ENCODE measurements at regions not wholly inside any gene's neighbourhood (a gene's known extent, or its start where the extent isn't known, plus 50 kb on each side); places are given as distances from the start of the nearest gene placed in this dataset.

- DNase-seq (ENCODE audit: extremely low read depth, low read depth), result peak; percentile 1
Measured at GRCh38 chr11:28526406-28526751, 418.2 kb downstream of the METTL15 start.

GRCh38 chr11:28525636-28526405 lies 417.6 kb downstream of the METTL15 start:
- no peak for DNase-seq (ENCODE audit: extremely low read depth, low read depth)

- DNase-seq (ENCODE audit: extremely low read depth, low read depth), result no peak
Measured at GRCh38 chr11:28524098-28524497, 415.9 kb downstream of the METTL15 start.

GRCh38 chr11:28521075-28521474 lies 412.9 kb downstream of the METTL15 start:
- DNase-seq (ENCODE audit: extremely low read depth, low read depth), result no peak

- DNase-seq (ENCODE audit: extremely low read depth, low read depth), result no peak
Measured at GRCh38 chr11:28520291-28520690, 412.1 kb downstream of the METTL15 start.

- no peak for DNase-seq (ENCODE audit: extremely low read depth, low read depth)
Measured at GRCh38 chr11:28518825-28519224, 410.6 kb downstream of the METTL15 start.

- DNase-seq (ENCODE audit: extremely low read depth, low read depth), result no peak
Measured at GRCh38 chr11:28517621-28518020, 409.4 kb downstream of the METTL15 start.

GRCh38 chr11:28514391-28514790 lies 406.2 kb downstream of the METTL15 start:
- no peak for DNase-seq (ENCODE audit: extremely low read depth, low read depth)

- no peak for DNase-seq (ENCODE audit: extremely low read depth, low read depth)
Measured at GRCh38 chr11:28512143-28512756, 404.1 kb downstream of the METTL15 start.

GRCh38 chr11:28505232-28505631 lies 397.0 kb downstream of the METTL15 start:
- peak; percentile 0 for DNase-seq (ENCODE audit: extremely low read depth, low read depth)

GRCh38 chr11:28504555-28505110 lies 396.4 kb downstream of the METTL15 start:
- no peak for DNase-seq (ENCODE audit: extremely low read depth, low read depth)

GRCh38 chr11:28495333-28495732 lies 387.1 kb downstream of the METTL15 start:
- DNase-seq (ENCODE audit: extremely low read depth, low read depth), result no peak

- DNase-seq (ENCODE audit: extremely low read depth, low read depth), result no peak
Measured at GRCh38 chr11:28491431-28491830, 383.2 kb downstream of the METTL15 start.

GRCh38 chr11:28490773-28491382 lies 382.7 kb downstream of the METTL15 start:
- no peak for DNase-seq (ENCODE audit: extremely low read depth, low read depth)

GRCh38 chr11:28488336-28488735 lies 380.1 kb downstream of the METTL15 start:
- DNase-seq (ENCODE audit: extremely low read depth, low read depth), result no peak

GRCh38 chr11:28483072-28483867 lies 375.1 kb downstream of the METTL15 start:
- no peak for DNase-seq (ENCODE audit: extremely low read depth, low read depth)

GRCh38 chr11:28482666-28483065 lies 374.5 kb downstream of the METTL15 start:
- no peak for DNase-seq (ENCODE audit: extremely low read depth, low read depth)

GRCh38 chr11:28481616-28482480 lies 373.7 kb downstream of the METTL15 start:
- no peak for DNase-seq (ENCODE audit: extremely low read depth, low read depth)

GRCh38 chr11:28480406-28480805 lies 372.2 kb downstream of the METTL15 start:
- DNase-seq (ENCODE audit: extremely low read depth, low read depth), result no peak

GRCh38 chr11:28476864-28477263 lies 368.7 kb downstream of the METTL15 start:
- DNase-seq (ENCODE audit: extremely low read depth, low read depth), result no peak
